Adipocyte (in vitro differentiated cells): ENCODE measurements at regions not wholly inside any gene's neighbourhood (a gene's known extent, or its start where the extent isn't known, plus 50 kb on each side); places are given as distances from the start of the nearest gene placed in this dataset.

Experiments used
- DNase-seq: peaks from one replicate; pipeline ENCODE4 v3.0.0-alpha.2; 2015; ENCODE audit warnings: low read depth
- H3K27me3 ChIP-seq: replicated peaks from 2 replicates; pipeline ENCODE4 v1.7.0; 2013; ENCODE audit warnings: mild to moderate bottlenecking, low read length, moderate library complexity; ENCODE audit not compliant: control insufficient read depth, insufficient read depth
- H3K36me3 ChIP-seq: 2 replicates; pipeline ENCODE4 v1.7.0; 2013; ENCODE audit warnings: low read length, mild to moderate bottlenecking, moderate library complexity; ENCODE audit not compliant: control insufficient read depth, insufficient read depth, severe bottlenecking
- H3K4me1 ChIP-seq: 2 replicates; pipeline ENCODE4 v1.7.0; 2013; ENCODE audit warnings: mild to moderate bottlenecking, low read length, moderate library complexity; ENCODE audit not compliant: control insufficient read depth, insufficient read depth
- H3K4me3 ChIP-seq: 2 replicates; pipeline ENCODE4 v1.7.0; 2013; ENCODE audit warnings: mild to moderate bottlenecking, low read length, moderate library complexity
- H3K9ac ChIP-seq: 2 replicates; pipeline ENCODE4 v1.7.0; 2013; ENCODE audit warnings: mild to moderate bottlenecking, low read length, moderate library complexity
- H3K9me3 ChIP-seq: 2 replicates; pipeline ENCODE4 v1.7.0; 2013; ENCODE audit warnings: mild to moderate bottlenecking, low read length, moderate library complexity; ENCODE audit not compliant: control insufficient read depth

GRCh38 chr11:119964136-119965025, 173.5 kb downstream of the TRIM29 start:
- H3K4me3 ChIP-seq, result no peak overlapping the region
- H3K4me1 ChIP-seq, result peaks cover 4% of the 10 kb centered on the region
- no peaks in the 10 kb centered on the region for H3K36me3 ChIP-seq
- no peaks in the 10 kb centered on the region for H3K9me3 ChIP-seq
- peak; percentile 69 for DNase-seq
- H3K9ac ChIP-seq, result no peak overlapping the region
- peaks cover 56% of the 10 kb centered on the region for H3K27me3 ChIP-seq

DNA sequence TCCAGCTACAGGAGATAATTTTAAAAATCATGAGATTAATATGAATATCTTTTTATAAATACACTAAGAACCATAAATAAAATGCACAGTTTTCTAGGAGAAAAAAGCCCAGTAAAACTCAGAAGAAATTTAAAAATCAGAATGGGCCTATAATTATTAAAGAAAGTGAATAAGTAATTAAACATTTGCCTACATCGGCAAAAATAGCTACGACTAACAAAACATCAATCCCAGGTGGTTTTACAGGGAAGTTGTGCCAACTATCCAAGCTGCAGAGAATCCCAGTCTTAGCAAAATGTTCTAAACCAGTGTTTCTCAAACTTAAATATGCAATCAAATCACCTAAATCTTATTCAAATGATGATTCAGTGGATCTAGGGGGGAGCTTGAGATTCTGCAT, 180.0 kb downstream of the TRIM29 start:
- peaks cover 67% of the 10 kb centered on the region for H3K27me3 ChIP-seq
- no peak overlapping the region for H3K9ac ChIP-seq
- peaks cover 2% of the 10 kb centered on the region for H3K9me3 ChIP-seq
- no peak overlapping the region for H3K4me3 ChIP-seq
- H3K4me1 ChIP-seq, result no peaks in the 10 kb centered on the region
- no peaks in the 10 kb centered on the region for H3K36me3 ChIP-seq
- DNase-seq, result no peak

- Histone ChIP-seq H3K9ac (no peak overlapping the region), H3K9me3 (no peaks in the 10 kb centered on the region), H3K36me3 (no peaks in the 10 kb centered on the region), H3K27me3 (peaks cover 73% of the 10 kb centered on the region), H3K4me3 (no peak overlapping the region), H3K4me1 (no peaks in the 10 kb centered on the region)
- DNase-seq, result no peak
Measured at GRCh38 chr11:119952441-119952840, 185.5 kb downstream of the TRIM29 start.

DNA sequence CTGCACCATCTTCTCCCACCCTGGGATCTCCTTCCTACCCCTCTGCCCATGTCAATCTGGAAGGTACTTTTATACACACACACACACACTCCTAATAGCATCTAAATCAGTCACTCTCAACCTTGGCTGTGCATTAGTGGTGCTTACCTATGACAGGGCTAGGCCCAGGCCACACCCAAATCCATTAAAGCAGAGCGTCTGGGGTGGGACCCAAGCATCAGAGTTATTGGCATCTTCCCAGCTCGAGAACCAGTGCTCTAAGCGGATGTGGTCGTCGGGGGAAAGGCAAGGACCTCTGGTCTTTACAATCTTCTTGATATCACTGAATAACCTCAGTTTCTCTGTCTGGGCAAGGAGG, 194.6 kb downstream of the TRIM29 start:
- no peak for DNase-seq
- Histone ChIP-seq H3K9ac (no peak overlapping the region), H3K4me3 (no peak overlapping the region), H3K36me3 (no peaks in the 10 kb centered on the region), H3K27me3 (peaks cover 42% of the 10 kb centered on the region), H3K4me1 (no peaks in the 10 kb centered on the region), H3K9me3 (no peaks in the 10 kb centered on the region)

GRCh38 chr11:119942583-119943297, 195.2 kb downstream of the TRIM29 start:
- no peak for DNase-seq
- H3K27me3 ChIP-seq, result peaks cover 40% of the 10 kb centered on the region
- no peaks in the 10 kb centered on the region for H3K9me3 ChIP-seq
- no peaks in the 10 kb centered on the region for H3K4me1 ChIP-seq
- no peak overlapping the region for H3K9ac ChIP-seq
- H3K4me3 ChIP-seq, result no peak overlapping the region
- H3K36me3 ChIP-seq, result no peaks in the 10 kb centered on the region

DNA sequence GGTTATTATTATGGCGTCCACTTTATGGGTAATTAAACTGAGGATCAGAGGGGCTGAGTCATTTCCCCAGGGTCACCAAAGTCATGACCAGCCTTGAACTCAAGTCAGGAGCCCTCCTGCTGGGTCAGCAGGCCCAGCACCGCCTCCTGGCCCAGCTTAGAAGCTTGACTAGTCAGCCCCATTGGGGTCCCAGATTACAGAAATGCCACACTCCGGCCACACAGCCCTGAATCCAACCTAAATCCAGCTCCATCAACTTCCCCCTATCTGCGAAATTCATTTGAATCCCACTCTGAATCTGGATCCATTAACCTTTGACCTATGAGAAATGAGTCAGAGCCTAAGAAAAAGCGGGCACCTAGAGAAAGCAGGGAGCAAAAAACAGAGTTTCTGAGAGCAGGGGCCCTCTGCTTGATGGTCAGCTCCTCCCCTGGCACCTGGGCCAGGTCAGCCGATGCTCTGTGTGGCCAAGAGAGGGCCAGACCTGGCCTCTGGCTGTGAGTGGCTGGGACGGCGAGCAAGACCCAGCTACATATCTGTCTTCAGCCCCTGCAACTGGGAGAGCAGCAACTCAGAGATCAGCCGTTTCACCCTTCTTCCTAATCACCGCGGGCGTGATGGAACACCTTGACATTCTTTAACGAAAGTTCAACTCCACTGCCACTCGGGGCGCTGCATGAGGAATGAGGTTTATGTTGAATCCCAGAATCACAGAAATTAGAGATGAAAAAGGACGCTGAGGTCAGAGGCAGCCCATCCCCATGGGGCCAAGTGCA, 196.1 kb downstream of the TRIM29 start:
- DNase-seq, result no peak
- no peak overlapping the region for H3K9ac ChIP-seq
- H3K4me3 ChIP-seq, result no peak overlapping the region

GRCh38 chr11:119941171-119941570, 196.7 kb downstream of the TRIM29 start:
- no peaks in the 10 kb centered on the region for H3K36me3 ChIP-seq
- H3K27me3 ChIP-seq, result peaks cover 39% of the 10 kb centered on the region
- H3K9me3 ChIP-seq, result no peaks in the 10 kb centered on the region
- H3K4me3 ChIP-seq, result no peak overlapping the region
- no peak for DNase-seq
- no peaks in the 10 kb centered on the region for H3K4me1 ChIP-seq
- H3K9ac ChIP-seq, result no peak overlapping the region

More for the DNA sequence above, 196.1 kb downstream of the TRIM29 start:
- no peaks in the 10 kb centered on the region for H3K36me3 ChIP-seq
- no peaks in the 10 kb centered on the region for H3K4me1 ChIP-seq
- peaks cover 40% of the 10 kb centered on the region for H3K27me3 ChIP-seq
- H3K9me3 ChIP-seq, result no peaks in the 10 kb centered on the region

- Histone ChIP-seq H3K36me3 (no peaks in the 10 kb centered on the region), H3K9me3 (no peaks in the 10 kb centered on the region), H3K4me1 (no peaks in the 10 kb centered on the region), H3K9ac (no peak overlapping the region), H3K27me3 (peaks cover 34% of the 10 kb centered on the region), H3K4me3 (no peak overlapping the region)
- no peak for DNase-seq
Measured at GRCh38 chr11:119940401-119940976, 197.4 kb downstream of the TRIM29 start.

DNA sequence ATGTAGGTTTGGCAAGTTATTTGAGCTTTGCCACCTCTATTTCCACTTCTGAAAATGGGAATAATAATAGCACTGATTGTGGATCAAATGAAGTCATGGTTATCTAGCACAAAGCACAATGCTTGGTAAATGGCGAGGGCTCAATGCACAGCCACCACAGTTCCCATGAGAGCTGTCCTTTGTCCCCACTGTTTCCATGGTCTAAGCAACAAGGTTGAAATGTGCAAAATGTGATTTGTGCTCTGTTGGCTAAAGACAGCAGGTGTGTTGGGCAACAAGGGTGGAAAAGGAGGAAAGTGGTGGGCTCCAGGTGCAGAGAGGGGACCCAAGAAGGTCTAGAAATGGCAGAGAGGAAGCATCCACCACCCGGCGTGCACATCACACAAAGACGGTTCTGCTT, 200.5 kb downstream of the TRIM29 start:
- Histone ChIP-seq H3K9me3 (no peaks in the 10 kb centered on the region), H3K4me1 (no peaks in the 10 kb centered on the region), H3K36me3 (no peaks in the 10 kb centered on the region), H3K27me3 (peaks cover 55% of the 10 kb centered on the region), H3K4me3 (no peak overlapping the region), H3K9ac (no peak overlapping the region)
- no peak for DNase-seq

- Histone ChIP-seq H3K4me3 (no peak overlapping the region), H3K27me3 (peaks cover 63% of the 10 kb centered on the region), H3K9ac (no peak overlapping the region), H3K36me3 (no peaks in the 10 kb centered on the region), H3K4me1 (no peaks in the 10 kb centered on the region), H3K9me3 (no peaks in the 10 kb centered on the region)
- DNase-seq, result no peak
Measured at GRCh38 chr11:119936426-119936825, 201.5 kb downstream of the TRIM29 start.
